GM18517 (cell line): ENCODE measurements at regions not wholly inside any gene's neighbourhood (a gene's known extent, or its start where the extent isn't known, plus 50 kb on each side); places are given as distances from the start of the nearest gene placed in this dataset.
A peak's percentile ranks its signal among the peaks of the same experiment; 100 is the strongest.
"Not testable (repeated sequence)": the region's sequence is repeated elsewhere in the genome, so short reads cannot be mapped to it uniquely, and the experiment has no call there.

Source experiments
- ATAC-seq: cut with Tn5 transposase; IDR thresholded peaks from one replicate; pipeline ENCODE4 v1.9.1; 2021; ENCODE audit warnings: mild to moderate bottlenecking, moderate library complexity; ENCODE audit not compliant: unreplicated experiment

- ATAC-seq: no peak
These were observed 77.4 kb upstream of the MEGF10 start for GRCh38 chr5:127213231-127213630.

- no peak for ATAC-seq
These were observed 74.5 kb upstream of the MEGF10 start for GRCh38 chr5:127216143-127216542.

- no peak for ATAC-seq
These were observed 73.5 kb upstream of the MEGF10 start for GRCh38 chr5:127216898-127217675.

GRCh38 chr5:127221936-127222335 lies 68.7 kb upstream of the MEGF10 start:
- ATAC-seq: not testable (repeated sequence)

- ATAC-seq: peak; percentile 88
These were observed 67.9 kb upstream of the MEGF10 start for GRCh38 chr5:127222571-127223156.

GRCh38 chr5:127223256-127223974 lies 67.2 kb upstream of the MEGF10 start:
- ATAC-seq: no peak

GRCh38 chr5:127227881-127228280 lies 62.7 kb upstream of the MEGF10 start:
- ATAC-seq: no peak

- no peak for ATAC-seq
These were observed 61.9 kb upstream of the MEGF10 start for GRCh38 chr5:127228540-127229184.

GRCh38 chr5:127229185-127229889 lies 61.3 kb upstream of the MEGF10 start:
- peak; percentile 76 for ATAC-seq

- no peak for ATAC-seq
These were observed 59.5 kb upstream of the MEGF10 start for GRCh38 chr5:127231118-127231517.

GRCh38 chr5:127233590-127233989 lies 57.0 kb upstream of the MEGF10 start:
- no peak for ATAC-seq

- no peak for ATAC-seq
These were observed 55.5 kb upstream of the MEGF10 start for GRCh38 chr5:127235136-127235535.

- ATAC-seq: no peak
These were observed 54.3 kb upstream of the MEGF10 start for GRCh38 chr5:127236254-127236653.
